Stomach (tissue), 8 donors: ENCODE measurements at regions not wholly inside any gene's neighbourhood (a gene's known extent, or its start where the extent isn't known, plus 50 kb on each side); places are given as distances from the start of the nearest gene placed in this dataset.

Source experiments
- DNase-seq, 2 donors: peaks; one replicate each; pipeline versions ENCODE4 v3.0.0 to v3.0.0-alpha.2; 2013 to 2019
- H3K27ac ChIP-seq, 5 donors: fragments of 200-600 bp in 4 of 5; sonication (generic) in 4 of 5; one replicate each; pipeline ENCODE4 v1.5.1; 2013 to 2019; ENCODE audit warnings: mild to moderate bottlenecking in 1 of 5, moderate library complexity in 1 of 5
- H3K27me3 ChIP-seq, 3 donors: fragments of 200-600 bp; sonication (generic); one replicate each; pipeline ENCODE4 v1.5.1; 2017 to 2019; ENCODE audit warnings: mixed run types in 1 of 3
- H3K36me3 ChIP-seq, 4 donors: fragments of 200-600 bp; sonication (generic); 1 replicate in 3 of 4; 2 replicates in 1 of 4; pipeline ENCODE4 v1.5.1; 2016 to 2019
- H3K4me1 ChIP-seq, 4 donors: fragments of 200-600 bp; sonication (generic); one replicate each; pipeline ENCODE4 v1.5.1; 2016 to 2019
- H3K4me3 ChIP-seq, 4 donors: fragments of 200-600 bp; sonication (generic) in 3 of 4; one replicate each; pipeline ENCODE4 v1.5.1; 2016 to 2019; ENCODE audit warnings: mild to moderate bottlenecking in 1 of 4
- H3K9me3 ChIP-seq, 4 donors: fragments of 200-600 bp; sonication (generic); one replicate each; pipeline ENCODE4 v1.5.1; 2016 to 2019
- EP300 ChIP-seq: sonication (generic); formaldehyde crosslinking; IDR thresholded peaks from one replicate; pipeline ENCODE4 v1.6.1; 2017; ENCODE audit warnings: antibody characterized with exemption
- POLR2A ChIP-seq, 4 donors: fragments of 450-650 bp; IDR thresholded peaks; one replicate each; pipeline ENCODE4 v1.6.1; 2016; ENCODE audit warnings: antibody characterized with exemption in 4 of 4, control low read depth in 2 of 4, mild to moderate bottlenecking in 1 of 4, moderate library complexity in 1 of 4
- POLR2AphosphoS5 ChIP-seq, 3 donors: sonication (generic); formaldehyde crosslinking; IDR thresholded peaks; one replicate each; pipeline ENCODE4 v1.6.1; 2016; ENCODE audit warnings: antibody characterized with exemption in 3 of 3
- WGBS, 5 donors: extraction: QIAGEN DNeasy Blood & Tissue Kit in 3 of 5; methylation state at CpG; one replicate each; pipeline versions ENCODE4 v1.1.5 to v1.1.7; 2013 to 2018; 5-methylcytosine and 5-hydroxymethylcytosine counted together
- intact Hi-C: fragments of 100-400 bp; cut with DNase I; formaldehyde crosslinking; loops from one replicate; pipeline ENCODE4 v1.15.1; 2023; ENCODE audit warnings: low total_unique reads
- TF ChIP-seq, protein P1 (sequence below), 7 experiments: fragments of 450-650 bp in 4 of 7; fragments of 200-600 bp in 3 of 7; sonication (generic) in 3 of 7; IDR thresholded peaks; one replicate each; pipeline ENCODE4 v1.5.1; 2016 to 2019; ENCODE audit warnings: antibody characterized with exemption in 7 of 7, control low read depth in 2 of 7, mild to moderate bottlenecking in 1 of 7
- donor health status: healthy with polysubstance abuse.
- donor health status: Bipolar disorder and iron deficiency.
- donor health status: healthy.

DNA sequence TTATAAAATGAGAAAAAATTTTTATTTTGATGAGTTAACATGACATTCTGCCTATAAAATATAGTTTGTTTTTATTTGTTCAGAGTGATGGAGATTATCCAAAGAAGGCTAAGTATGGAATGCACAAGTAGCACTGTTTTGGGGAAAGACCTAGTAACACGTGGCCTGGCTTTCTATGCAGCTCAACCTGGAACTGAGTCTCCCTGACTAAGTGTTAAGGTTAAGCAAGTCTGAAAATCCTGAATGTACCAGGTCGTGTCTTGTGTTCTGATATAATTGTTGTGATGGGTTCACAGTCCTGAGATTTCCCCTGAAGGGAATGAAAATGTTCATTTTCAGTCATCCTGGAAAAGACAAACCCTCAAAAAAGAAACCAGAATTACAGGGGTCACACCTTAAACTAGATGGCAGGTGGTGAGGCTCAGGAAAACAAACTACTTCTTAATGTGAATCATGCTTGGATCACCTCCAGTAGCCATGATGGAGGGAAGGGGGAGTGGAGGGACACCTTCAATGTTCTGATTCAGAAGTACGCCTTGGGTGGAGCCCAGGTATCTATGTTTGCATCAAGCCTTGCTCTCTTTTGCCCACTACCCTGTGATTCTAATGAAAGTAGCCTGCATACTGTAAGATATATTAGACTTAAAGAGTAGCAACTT, 236.8 kb downstream of the ALX1 start:
- no peak for TF ChIP-seq POLR2AphosphoS5 (IDR thresholded peaks at IDR 0.05)
- TF ChIP-seq POLR2A (IDR thresholded peaks at IDR 0.05): no peak
- 67 to 79% (median 68%) methylated on average over 3 of the region's 3 CpGs for WGBS, 5 donors
- Histone ChIP-seq H3K4me3 (no peak overlapping the region), H3K36me3 (no peaks in the 10 kb centered on the region), H3K4me1 (no peaks in the 10 kb centered on the region), H3K9me3 (no peaks in the 10 kb centered on the region), H3K27ac (no peak overlapping the region), H3K27me3 (no peaks in the 10 kb centered on the region)
- DNase-seq: no peak
- intact Hi-C loops: no loop called here

DNA sequence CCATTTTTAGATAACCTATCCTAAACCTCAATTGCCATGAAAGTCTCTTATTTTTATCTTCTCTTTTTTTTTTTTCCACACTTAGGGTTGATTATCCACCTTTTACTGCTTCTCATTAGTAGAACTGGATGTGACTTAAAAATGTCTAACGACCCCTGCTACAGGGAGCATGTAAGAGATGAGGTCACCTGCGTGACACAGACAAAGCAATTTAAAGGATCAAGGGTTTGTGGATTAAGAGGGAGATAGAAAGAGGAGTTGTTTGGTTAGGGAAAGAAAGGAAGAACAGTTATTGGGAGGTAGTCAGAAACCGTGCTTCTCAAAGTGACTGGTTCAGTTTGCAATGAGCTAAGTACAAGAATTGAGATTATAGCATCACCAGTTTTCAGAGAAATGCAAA, 239.1 kb downstream of the ALX1 start:
- 40 to 55% (median 52%) methylated on average over 3 of the region's 3 CpGs for WGBS, 5 donors
- Histone ChIP-seq H3K4me3 (no peak overlapping the region), H3K4me1 (no peaks in the 10 kb centered on the region), H3K27me3 (no peaks in the 10 kb centered on the region), H3K27ac (no peak overlapping the region), H3K9me3 (no peaks in the 10 kb centered on the region), H3K36me3 (no peaks in the 10 kb centered on the region)
- TF ChIP-seq POLR2AphosphoS5 (IDR thresholded peaks at IDR 0.05) (no peak), EP300 (no peak), POLR2A (IDR thresholded peaks at IDR 0.05) (no peak)
- TF ChIP-seq, protein P1, sequence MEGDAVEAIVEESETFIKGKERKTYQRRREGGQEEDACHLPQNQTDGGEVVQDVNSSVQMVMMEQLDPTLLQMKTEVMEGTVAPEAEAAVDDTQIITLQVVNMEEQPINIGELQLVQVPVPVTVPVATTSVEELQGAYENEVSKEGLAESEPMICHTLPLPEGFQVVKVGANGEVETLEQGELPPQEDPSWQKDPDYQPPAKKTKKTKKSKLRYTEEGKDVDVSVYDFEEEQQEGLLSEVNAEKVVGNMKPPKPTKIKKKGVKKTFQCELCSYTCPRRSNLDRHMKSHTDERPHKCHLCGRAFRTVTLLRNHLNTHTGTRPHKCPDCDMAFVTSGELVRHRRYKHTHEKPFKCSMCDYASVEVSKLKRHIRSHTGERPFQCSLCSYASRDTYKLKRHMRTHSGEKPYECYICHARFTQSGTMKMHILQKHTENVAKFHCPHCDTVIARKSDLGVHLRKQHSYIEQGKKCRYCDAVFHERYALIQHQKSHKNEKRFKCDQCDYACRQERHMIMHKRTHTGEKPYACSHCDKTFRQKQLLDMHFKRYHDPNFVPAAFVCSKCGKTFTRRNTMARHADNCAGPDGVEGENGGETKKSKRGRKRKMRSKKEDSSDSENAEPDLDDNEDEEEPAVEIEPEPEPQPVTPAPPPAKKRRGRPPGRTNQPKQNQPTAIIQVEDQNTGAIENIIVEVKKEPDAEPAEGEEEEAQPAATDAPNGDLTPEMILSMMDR (IDR thresholded peaks at IDR 0.05): no peak
- no peak for DNase-seq
- intact Hi-C loops: no loop called here

DNA sequence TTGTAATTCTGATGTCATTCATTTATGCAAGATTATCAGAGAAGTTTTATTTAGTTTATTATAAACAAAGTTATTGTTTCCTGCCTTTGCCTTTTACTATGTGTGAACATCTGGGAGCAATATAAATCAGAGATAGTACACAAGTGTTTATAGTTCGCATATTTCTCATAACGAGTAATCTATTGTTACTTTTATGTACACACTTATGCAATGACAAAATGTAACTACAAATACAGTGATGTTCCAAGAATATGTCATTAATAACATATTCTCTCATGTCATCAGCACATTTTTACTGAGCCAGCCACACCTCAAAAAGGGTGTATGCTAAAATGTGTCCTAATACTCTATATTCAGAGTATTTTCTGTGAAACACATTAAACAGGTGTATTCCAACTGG, 243.2 kb downstream of the ALX1 start:
- TF ChIP-seq POLR2A (IDR thresholded peaks at IDR 0.05) (no peak), POLR2AphosphoS5 (IDR thresholded peaks at IDR 0.05) (no peak), EP300 (no peak)
- TF ChIP-seq, protein P1 (IDR thresholded peaks at IDR 0.05): no peak
- H3K36me3 ChIP-seq: no peaks in the 10 kb centered on the region
- DNase-seq: no peak
- no peaks in the 10 kb centered on the region for H3K9me3 ChIP-seq
- H3K4me1 ChIP-seq: no peaks in the 10 kb centered on the region
- H3K27ac ChIP-seq: no peak overlapping the region
- intact Hi-C loops: no loop called here
- WGBS, 5 donors: 62 to 69% (median 67%) methylated on average over 2 of the region's 2 CpGs
- H3K27me3 ChIP-seq: no peaks in the 10 kb centered on the region
- H3K4me3 ChIP-seq: no peak overlapping the region

DNA sequence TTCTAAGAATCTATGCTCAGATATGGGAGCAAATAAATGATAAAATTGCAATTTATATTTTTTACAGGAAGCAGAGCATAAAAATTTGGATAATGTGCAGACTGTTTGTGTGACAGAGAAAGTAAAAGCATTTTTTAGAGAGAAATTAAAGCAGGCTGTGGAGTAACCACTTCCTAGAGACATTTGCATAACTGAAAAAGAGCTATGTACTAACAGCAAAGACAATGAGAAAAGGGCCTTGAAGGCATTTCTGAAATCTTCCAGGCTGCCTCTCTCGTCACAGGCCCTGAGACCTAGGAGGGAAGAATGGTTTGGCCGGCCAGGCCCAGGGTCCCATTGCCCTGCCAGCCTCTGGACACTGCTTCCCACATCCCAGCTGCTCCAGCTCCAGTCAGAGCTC, 247.2 kb downstream of the ALX1 start:
- intact Hi-C loops: no loop called here
- Histone ChIP-seq H3K9me3 (no peaks in the 10 kb centered on the region), H3K27ac (no peak overlapping the region), H3K4me3 (no peak overlapping the region), H3K4me1 (no peaks in the 10 kb centered on the region), H3K36me3 (no peaks in the 10 kb centered on the region), H3K27me3 (no peaks in the 10 kb centered on the region)
- TF ChIP-seq EP300 (no peak), POLR2A (IDR thresholded peaks at IDR 0.05) (no peak), POLR2AphosphoS5 (IDR thresholded peaks at IDR 0.05) (no peak)
- TF ChIP-seq, protein P1 (IDR thresholded peaks at IDR 0.05): no peak
- DNase-seq: no peak
- 69 to 87% (median 78%) methylated on average over 2 of the region's 2 CpGs for WGBS, 5 donors

DNA sequence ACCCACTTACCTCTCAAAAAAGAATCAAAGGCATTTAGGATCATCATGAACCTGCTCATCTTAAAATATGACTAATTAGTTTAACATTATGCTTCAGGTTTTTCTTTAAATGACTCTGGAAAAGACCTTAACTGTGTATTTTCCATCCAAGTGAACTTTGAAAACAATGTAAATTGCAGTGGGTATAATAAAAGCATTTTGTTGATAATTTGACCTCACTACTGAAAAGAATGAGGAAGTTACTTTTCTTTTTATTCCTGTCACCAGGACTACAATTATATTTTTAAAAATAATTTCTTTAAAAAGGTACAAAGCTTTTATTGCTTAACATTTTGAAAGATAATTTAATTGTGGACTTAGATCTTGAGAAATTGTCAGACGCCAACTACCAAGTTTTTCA, 249.9 kb downstream of the ALX1 start:
- 79 to 94% (median 87%) methylated on average over 1 of the region's 1 CpG for WGBS, 5 donors
- H3K9me3 ChIP-seq: no peaks in the 10 kb centered on the region
- H3K36me3 ChIP-seq: no peaks in the 10 kb centered on the region
- TF ChIP-seq EP300 (no peak), POLR2AphosphoS5 (IDR thresholded peaks at IDR 0.05) (no peak), POLR2A (IDR thresholded peaks at IDR 0.05) (no peak)
- H3K27ac ChIP-seq: no peak overlapping the region
- H3K4me3 ChIP-seq: no peak overlapping the region
- no peak for DNase-seq
- no peaks in the 10 kb centered on the region for H3K4me1 ChIP-seq
- H3K27me3 ChIP-seq: no peaks in the 10 kb centered on the region
- intact Hi-C loops: no loop called here
